NB4 (cell line): ENCODE measurements at regions not wholly inside any gene's neighbourhood (a gene's known extent, or its start where the extent isn't known, plus 50 kb on each side); places are given as distances from the start of the nearest gene placed in this dataset.

Experiments
- MAX ChIP-seq: IDR thresholded peaks from 2 replicates; pipeline ENCODE4 v1.6.1; 2011; ENCODE audit warnings: low read depth, low read length
- POLR2A ChIP-seq: IDR thresholded peaks from 2 replicates; pipeline ENCODE4 v1.6.1; 2011; ENCODE audit warnings: mild to moderate bottlenecking; ENCODE audit not compliant: insufficient read length; ENCODE audit errors: extremely low read depth
- TF ChIP-seq, protein P1 (sequence below): IDR thresholded peaks from one replicate; pipeline ENCODE4 v1.5.1; 2012; ENCODE audit warnings: low read depth, low read length

- TF ChIP-seq, protein P1, sequence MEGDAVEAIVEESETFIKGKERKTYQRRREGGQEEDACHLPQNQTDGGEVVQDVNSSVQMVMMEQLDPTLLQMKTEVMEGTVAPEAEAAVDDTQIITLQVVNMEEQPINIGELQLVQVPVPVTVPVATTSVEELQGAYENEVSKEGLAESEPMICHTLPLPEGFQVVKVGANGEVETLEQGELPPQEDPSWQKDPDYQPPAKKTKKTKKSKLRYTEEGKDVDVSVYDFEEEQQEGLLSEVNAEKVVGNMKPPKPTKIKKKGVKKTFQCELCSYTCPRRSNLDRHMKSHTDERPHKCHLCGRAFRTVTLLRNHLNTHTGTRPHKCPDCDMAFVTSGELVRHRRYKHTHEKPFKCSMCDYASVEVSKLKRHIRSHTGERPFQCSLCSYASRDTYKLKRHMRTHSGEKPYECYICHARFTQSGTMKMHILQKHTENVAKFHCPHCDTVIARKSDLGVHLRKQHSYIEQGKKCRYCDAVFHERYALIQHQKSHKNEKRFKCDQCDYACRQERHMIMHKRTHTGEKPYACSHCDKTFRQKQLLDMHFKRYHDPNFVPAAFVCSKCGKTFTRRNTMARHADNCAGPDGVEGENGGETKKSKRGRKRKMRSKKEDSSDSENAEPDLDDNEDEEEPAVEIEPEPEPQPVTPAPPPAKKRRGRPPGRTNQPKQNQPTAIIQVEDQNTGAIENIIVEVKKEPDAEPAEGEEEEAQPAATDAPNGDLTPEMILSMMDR, result no peak
- no peak for TF ChIP-seq MAX
- TF ChIP-seq POLR2A, result no peak
Observed at GRCh38 chr16:85177448-85177846, 65.2 kb upstream of the CIBAR2 start.
